Activated naive CD8-positive, alpha-beta T cell treated with anti-CD3 and anti-CD28 coated beads, Interleukin-2, amount 50 U/mL, for 24 hours (primary cell): ENCODE measurements at regions not wholly inside any gene's neighbourhood (a gene's known extent, or its start where the extent isn't known, plus 50 kb on each side); places are given as distances from the start of the nearest gene placed in this dataset.

ENCODE experiments used
- ATAC-seq: fragments of 150-1000 bp; cut with Tn5 transposase; one replicate; pipeline ENCODE4 v1.10.0; 2021
- DNase-seq: peaks from one replicate; pipeline ENCODE4 v3.0.0; 2021
- H3K27ac Mint-ChIP-seq: one replicate; pipeline ENCODE4 v1.8.0; 2021; ENCODE audit warnings: mild to moderate bottlenecking, mixed read lengths
- H3K27me3 Mint-ChIP-seq: one replicate; pipeline ENCODE4 v1.8.0; 2021; ENCODE audit warnings: mixed read lengths
- H3K36me3 Mint-ChIP-seq: one replicate; pipeline ENCODE4 v1.8.0; 2021; ENCODE audit warnings: low read depth, mixed read lengths
- H3K4me1 Mint-ChIP-seq: one replicate; pipeline ENCODE4 v1.8.0; 2021; ENCODE audit warnings: mixed read lengths
- H3K4me3 Mint-ChIP-seq: one replicate; pipeline ENCODE4 v1.8.0; 2021; ENCODE audit warnings: mild to moderate bottlenecking, moderate library complexity, mixed read lengths
- H3K9me3 Mint-ChIP-seq: one replicate; pipeline ENCODE4 v1.8.0; 2021; ENCODE audit warnings: mixed read lengths

DNA sequence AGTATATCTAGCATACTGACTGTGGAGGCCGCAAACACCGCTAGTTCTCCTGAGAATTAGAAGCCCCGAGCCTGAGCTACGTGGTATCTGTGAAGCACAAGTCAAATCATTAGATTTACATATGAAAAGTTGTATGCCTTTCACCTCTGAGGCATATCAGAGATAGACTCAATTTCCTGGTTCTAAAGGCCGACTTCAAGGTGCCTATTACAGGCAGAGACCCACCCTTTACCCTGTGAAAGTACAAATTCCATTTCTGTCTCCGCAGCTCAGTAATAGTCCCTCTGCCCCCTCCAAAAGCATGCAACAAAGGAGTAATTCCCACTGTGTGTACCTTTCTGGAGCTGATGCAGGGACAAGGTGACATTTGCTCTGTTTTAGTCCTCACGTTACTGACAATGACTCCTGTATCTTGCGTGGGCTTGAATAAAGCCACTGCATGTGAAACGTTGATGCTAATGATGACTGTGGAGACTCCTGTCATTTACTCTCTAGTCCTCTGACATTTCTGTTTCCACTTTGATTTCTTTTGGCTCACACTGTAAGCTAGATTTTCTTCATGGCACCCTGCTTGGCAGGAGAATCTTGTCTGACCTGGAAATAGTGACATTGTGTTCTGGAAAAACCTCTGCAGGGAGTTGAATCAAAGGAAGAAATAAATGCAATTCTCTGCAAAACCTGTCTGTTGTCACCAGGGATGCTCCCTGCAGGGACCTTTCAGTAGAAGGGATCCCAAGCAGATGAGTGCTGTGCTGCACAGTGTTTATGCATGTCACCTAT, 273.2 kb upstream of the EMCN start:
- H3K27ac Mint-ChIP-seq = no peak overlapping the region
- DNase-seq = no peak
- H3K9me3 Mint-ChIP-seq = no peaks in the 10 kb centered on the region
- H3K36me3 Mint-ChIP-seq = no peaks in the 10 kb centered on the region
- H3K27me3 Mint-ChIP-seq = no peaks in the 10 kb centered on the region
- ATAC-seq = no peak
- H3K4me1 Mint-ChIP-seq = no peaks in the 10 kb centered on the region
- no peak overlapping the region for H3K4me3 Mint-ChIP-seq

DNA sequence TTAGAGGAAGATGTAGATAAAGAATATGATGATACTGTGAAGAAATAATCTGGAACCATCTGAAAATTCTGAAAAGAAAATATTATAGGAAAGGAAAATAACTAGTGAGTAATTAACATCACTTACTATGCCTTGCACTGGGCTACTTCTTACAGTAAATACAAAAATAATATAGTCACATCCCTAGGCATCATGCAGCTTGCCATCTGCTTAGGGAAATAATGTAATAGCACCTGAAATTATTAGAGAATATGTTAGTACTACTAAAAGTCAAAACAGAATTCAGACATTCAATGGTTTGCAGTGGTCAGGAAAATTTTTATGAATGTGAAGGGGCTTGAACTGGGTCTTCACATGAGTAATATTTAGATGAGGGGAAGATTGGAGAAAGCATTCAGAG, 272.2 kb upstream of the EMCN start:
- no peaks in the 10 kb centered on the region for H3K4me1 Mint-ChIP-seq
- H3K27me3 Mint-ChIP-seq = no peaks in the 10 kb centered on the region
- ATAC-seq = no peak
- H3K27ac Mint-ChIP-seq = no peak overlapping the region
- H3K9me3 Mint-ChIP-seq = no peaks in the 10 kb centered on the region
- DNase-seq = no peak
- H3K36me3 Mint-ChIP-seq = no peaks in the 10 kb centered on the region
- no peak overlapping the region for H3K4me3 Mint-ChIP-seq

GRCh38 chr4:100786481-100786880, 268.7 kb upstream of the EMCN start:
- H3K4me1 Mint-ChIP-seq = no peaks in the 10 kb centered on the region
- no peak for ATAC-seq
- H3K4me3 Mint-ChIP-seq = no peak overlapping the region
- H3K27ac Mint-ChIP-seq = no peak overlapping the region
- H3K36me3 Mint-ChIP-seq = no peaks in the 10 kb centered on the region
- no peaks in the 10 kb centered on the region for H3K9me3 Mint-ChIP-seq
- no peak for DNase-seq
- H3K27me3 Mint-ChIP-seq = no peaks in the 10 kb centered on the region

- ATAC-seq (no peak), DNase-seq (no peak)
- Mint-ChIP-seq H3K4me1 (no peaks in the 10 kb centered on the region), H3K36me3 (no peaks in the 10 kb centered on the region), H3K9me3 (no peaks in the 10 kb centered on the region), H3K27me3 (no peaks in the 10 kb centered on the region), H3K27ac (no peak overlapping the region), H3K4me3 (no peak overlapping the region)
Measured at GRCh38 chr4:100782356-100782755, 264.5 kb upstream of the EMCN start.

- Mint-ChIP-seq H3K36me3 (no peaks in the 10 kb centered on the region), H3K27me3 (no peaks in the 10 kb centered on the region), H3K9me3 (no peaks in the 10 kb centered on the region), H3K27ac (no peak overlapping the region), H3K4me1 (no peaks in the 10 kb centered on the region), H3K4me3 (no peak overlapping the region)
- ATAC-seq (no peak), DNase-seq (no peak)
Measured at GRCh38 chr4:100781435-100781834, 263.6 kb upstream of the EMCN start.

GRCh38 chr4:100780126-100780525, 262.3 kb upstream of the EMCN start:
- no peaks in the 10 kb centered on the region for H3K36me3 Mint-ChIP-seq
- no peaks in the 10 kb centered on the region for H3K4me1 Mint-ChIP-seq
- H3K27me3 Mint-ChIP-seq = no peaks in the 10 kb centered on the region
- H3K27ac Mint-ChIP-seq = no peak overlapping the region
- H3K4me3 Mint-ChIP-seq = no peak overlapping the region
- H3K9me3 Mint-ChIP-seq = peaks cover 4% of the 10 kb centered on the region
- ATAC-seq = no peak
- no peak for DNase-seq

DNA sequence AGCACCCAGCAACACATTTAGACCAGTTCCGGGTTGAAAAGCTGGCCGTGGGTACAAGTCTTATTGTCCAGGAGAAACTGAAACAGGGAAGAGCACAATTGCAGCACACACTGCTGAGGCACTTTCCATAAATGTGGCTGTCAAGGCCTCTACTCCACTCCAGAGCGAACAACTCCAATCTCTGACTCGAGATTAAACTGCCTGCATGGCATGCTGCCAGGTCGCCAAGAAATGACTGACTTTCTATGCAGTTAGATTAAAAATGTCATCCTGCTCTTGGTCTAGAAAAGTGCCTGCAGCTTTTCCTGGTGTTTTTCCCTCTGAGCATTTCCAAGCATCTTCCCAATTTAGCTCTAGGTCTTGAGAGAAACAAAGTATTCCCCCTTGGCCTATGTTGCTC, 260.6 kb upstream of the EMCN start:
- Mint-ChIP-seq H3K4me1 (no peaks in the 10 kb centered on the region), H3K27me3 (no peaks in the 10 kb centered on the region), H3K27ac (no peak overlapping the region), H3K4me3 (no peak overlapping the region), H3K36me3 (no peaks in the 10 kb centered on the region), H3K9me3 (peaks cover 4% of the 10 kb centered on the region)
- DNase-seq (no peak), ATAC-seq (no peak)

DNA sequence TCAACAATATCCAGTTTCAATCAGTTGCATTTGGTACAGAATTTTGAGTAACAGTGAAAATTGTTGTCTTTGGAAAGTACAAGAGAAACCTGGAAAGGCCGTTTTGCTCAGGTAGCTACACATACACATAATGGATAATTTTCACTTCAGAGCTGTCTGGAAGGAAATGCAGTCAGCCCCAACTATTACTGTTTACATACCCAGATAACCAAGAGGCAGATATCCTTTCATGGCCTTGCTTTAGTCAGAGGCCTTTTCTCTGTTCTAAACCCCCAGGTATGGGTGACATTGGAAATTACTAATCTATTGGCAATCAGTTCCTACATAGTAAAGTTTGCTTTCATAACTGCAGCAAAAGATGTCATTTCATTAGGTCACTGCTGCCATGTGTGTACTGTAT, 244.9 kb upstream of the EMCN start:
- no peaks in the 10 kb centered on the region for H3K36me3 Mint-ChIP-seq

GRCh38 chr4:100754751-100755150, 236.9 kb upstream of the EMCN start:
- H3K27me3 Mint-ChIP-seq = no peaks in the 10 kb centered on the region
- ATAC-seq (no peak), DNase-seq (no peak)
- peaks cover 7% of the 10 kb centered on the region for H3K9me3 Mint-ChIP-seq
- H3K4me3 Mint-ChIP-seq = no peak overlapping the region
- no peaks in the 10 kb centered on the region for H3K36me3 Mint-ChIP-seq
- H3K4me1 Mint-ChIP-seq = no peaks in the 10 kb centered on the region
- no peak overlapping the region for H3K27ac Mint-ChIP-seq

More for the DNA sequence above, 244.9 kb upstream of the EMCN start:
- ATAC-seq (no peak), DNase-seq (no peak)
- Mint-ChIP-seq H3K27ac (no peak overlapping the region), H3K27me3 (peaks cover 5% of the 10 kb centered on the region), H3K4me1 (no peaks in the 10 kb centered on the region), H3K9me3 (peaks cover 4% of the 10 kb centered on the region), H3K4me3 (no peak overlapping the region)

DNA sequence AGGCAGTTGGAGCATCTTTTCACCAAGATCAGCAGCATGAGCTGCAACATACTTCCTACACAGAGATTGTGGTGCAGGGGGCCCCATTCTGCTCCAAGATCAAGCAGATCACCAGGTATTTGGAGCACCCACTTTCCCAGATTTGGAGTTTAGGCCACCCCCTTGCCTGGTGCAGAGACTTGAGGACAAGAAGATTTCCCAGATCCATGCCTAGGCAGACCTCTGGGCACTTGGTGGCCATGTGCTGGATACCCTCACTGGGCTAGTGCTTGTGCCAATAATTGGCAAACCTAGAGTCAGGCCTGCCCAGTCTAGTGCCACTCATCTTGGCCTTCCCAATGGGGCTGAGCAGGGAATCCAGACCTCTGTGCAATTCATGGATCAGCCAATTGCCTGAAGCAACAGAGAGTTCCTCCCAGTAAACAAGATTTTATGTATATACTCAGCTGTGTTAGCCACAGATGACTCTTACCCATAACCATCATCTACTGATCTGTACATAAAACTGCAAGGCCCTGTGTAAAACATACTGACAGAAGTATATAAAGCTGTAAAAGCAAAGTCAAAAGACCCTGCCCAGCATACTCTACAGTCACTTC, 228.4 kb upstream of the EMCN start:
- DNase-seq (no peak), ATAC-seq (no peak)
- Mint-ChIP-seq H3K27ac (no peak overlapping the region), H3K4me1 (no peaks in the 10 kb centered on the region), H3K4me3 (no peak overlapping the region), H3K27me3 (no peaks in the 10 kb centered on the region), H3K36me3 (no peaks in the 10 kb centered on the region), H3K9me3 (no peaks in the 10 kb centered on the region)

DNA sequence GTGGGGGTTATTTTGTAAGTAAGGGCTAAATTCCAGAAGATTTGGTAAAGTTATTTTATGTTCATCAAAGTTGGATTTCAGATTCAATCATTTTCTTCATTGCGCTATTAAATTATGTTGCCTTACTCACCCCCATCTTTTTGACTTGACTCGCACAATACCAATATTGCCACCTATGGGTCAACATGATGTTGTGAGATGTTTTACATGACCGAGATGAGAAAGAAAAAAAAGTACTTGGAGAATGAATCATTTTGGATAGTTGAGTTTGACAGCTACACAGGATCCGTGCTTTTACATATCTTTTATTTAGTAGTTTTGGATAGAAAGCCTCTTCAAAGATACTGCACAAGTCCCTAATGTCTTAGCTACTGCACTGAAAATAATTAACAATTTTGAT, 224.2 kb upstream of the EMCN start:
- no peak for DNase-seq
- Mint-ChIP-seq H3K4me3 (no peak overlapping the region), H3K36me3 (no peaks in the 10 kb centered on the region), H3K9me3 (no peaks in the 10 kb centered on the region), H3K4me1 (no peaks in the 10 kb centered on the region), H3K27me3 (peaks cover 4% of the 10 kb centered on the region), H3K27ac (no peak overlapping the region)
- ATAC-seq = no peak

GRCh38 chr4:100739426-100739825, 221.6 kb upstream of the EMCN start:
- H3K4me1 Mint-ChIP-seq = no peaks in the 10 kb centered on the region
- H3K27me3 Mint-ChIP-seq = peaks cover 4% of the 10 kb centered on the region
- ATAC-seq (no peak), DNase-seq (no peak)
- H3K9me3 Mint-ChIP-seq = no peaks in the 10 kb centered on the region
- H3K27ac Mint-ChIP-seq = no peak overlapping the region
- H3K4me3 Mint-ChIP-seq = no peak overlapping the region
- H3K36me3 Mint-ChIP-seq = no peaks in the 10 kb centered on the region

DNA sequence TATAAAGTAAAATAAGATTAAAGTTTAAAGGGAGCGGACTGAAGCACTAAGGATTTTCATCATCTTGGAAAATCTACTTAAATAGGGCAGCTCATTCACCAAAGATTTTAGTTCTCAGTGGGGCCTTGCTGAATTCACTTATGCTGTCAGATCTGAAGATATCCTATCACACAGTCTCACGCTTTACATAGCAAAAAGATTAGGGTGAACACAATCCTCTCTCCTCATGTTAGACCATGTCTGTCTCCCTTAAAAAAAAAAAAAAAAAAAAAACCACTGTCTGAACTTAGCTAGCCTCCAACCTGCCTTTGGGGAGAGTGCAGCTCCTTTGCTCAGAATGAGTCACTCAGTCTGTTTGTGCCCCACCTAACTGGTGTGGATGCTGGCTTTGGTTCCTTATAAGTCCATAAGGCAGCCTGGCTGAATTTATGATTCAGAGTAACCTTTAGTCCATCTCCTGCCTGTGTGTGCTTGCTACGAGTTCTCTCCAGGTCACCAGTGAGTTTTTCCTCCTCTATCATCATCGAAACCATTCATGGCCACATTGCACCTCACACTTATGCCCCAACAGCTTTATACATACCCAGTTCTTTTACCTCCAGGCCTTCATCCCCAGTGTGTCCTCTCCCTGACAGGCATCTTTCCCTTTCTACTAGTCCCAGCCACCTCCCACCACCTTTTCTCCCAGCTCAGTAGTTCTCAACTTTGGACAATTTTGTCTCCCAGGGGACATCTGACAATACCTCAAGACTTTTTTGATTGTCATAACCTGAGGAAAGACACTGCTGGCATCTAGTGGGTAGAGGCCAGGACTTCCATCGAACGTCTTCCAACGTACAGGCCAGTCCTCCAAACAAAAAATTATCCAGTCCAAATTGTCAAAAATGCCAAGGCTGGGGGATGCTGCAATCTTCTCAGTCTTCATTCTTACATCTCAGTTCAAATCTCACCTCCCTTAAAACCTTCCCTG, 220.7 kb upstream of the EMCN start:
- no peak for ATAC-seq
- DNase-seq = no peak
- Mint-ChIP-seq H3K4me3 (no peak overlapping the region), H3K4me1 (no peaks in the 10 kb centered on the region), H3K27ac (no peak overlapping the region), H3K36me3 (no peaks in the 10 kb centered on the region), H3K27me3 (peaks cover 4% of the 10 kb centered on the region), H3K9me3 (peaks cover 5% of the 10 kb centered on the region)

DNA sequence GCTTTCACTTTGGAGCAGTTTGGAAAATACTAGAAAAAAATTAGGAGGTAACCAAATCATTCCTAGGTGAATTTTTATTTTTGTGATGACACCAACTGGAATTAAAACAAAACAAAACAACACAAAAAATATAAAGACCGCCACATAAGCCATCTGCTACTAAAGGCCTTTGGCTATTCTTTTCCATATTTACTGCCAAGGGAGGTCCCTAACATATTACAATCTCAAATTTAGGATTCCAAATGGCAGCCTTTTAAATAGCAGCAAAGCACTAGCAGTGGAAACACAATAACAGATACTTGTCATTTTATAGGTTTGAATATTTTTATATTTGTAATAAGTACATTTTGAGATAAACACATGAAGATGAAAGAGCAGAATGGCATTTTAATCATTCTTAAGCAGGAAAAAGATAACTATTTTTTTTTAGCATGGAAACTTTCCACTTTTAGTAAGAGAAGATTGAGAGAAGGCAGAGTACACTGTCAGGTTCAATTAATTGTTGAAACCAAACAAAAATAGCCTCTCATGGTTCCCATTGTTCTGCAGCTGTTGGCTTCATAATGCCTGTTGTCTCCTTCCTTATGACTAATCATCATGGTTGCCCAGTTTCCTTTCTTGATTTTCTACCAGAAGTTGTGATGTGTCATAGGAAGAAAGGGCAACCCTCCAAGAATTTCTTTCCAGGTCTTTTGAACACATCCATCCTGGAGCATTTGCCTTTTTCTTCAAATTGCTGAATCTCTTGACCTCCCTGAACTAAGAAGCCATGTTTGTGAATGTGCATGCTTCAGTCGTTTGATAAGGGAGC, 219.0 kb upstream of the EMCN start:
- DNase-seq = no peak
- no peak overlapping the region for H3K27ac Mint-ChIP-seq
- H3K4me3 Mint-ChIP-seq = no peak overlapping the region
- peaks cover 4% of the 10 kb centered on the region for H3K27me3 Mint-ChIP-seq
- H3K9me3 Mint-ChIP-seq = peaks cover 5% of the 10 kb centered on the region
- H3K36me3 Mint-ChIP-seq = no peaks in the 10 kb centered on the region
- no peaks in the 10 kb centered on the region for H3K4me1 Mint-ChIP-seq
- no peak for ATAC-seq
